Cardiac muscle cell (in vitro differentiated cells and primary cell): ENCODE measurements at regions not wholly inside any gene's neighbourhood (a gene's known extent, or its start where the extent isn't known, plus 50 kb on each side); places are given as distances from the start of the nearest gene placed in this dataset.

Source experiments
- DNase-seq, 2 donors: peaks; one replicate each; pipeline versions ENCODE4 v3.0.0 to v3.0.0-alpha.2; 2010 to 2017; ENCODE audit warnings: low read depth in 1 of 2, low spot score in 1 of 2
- H3K27ac ChIP-seq: fragments of 200-600 bp; sonication (generic); 2 replicates; pipeline ENCODE4 v1.5.1; 2016
- H3K27me3 ChIP-seq: fragments of 200-600 bp; sonication (generic); 2 replicates; pipeline ENCODE4 v1.6.0; 2016; ENCODE audit warnings: control low read depth
- H3K36me3 ChIP-seq: fragments of 200-600 bp; sonication (generic); 2 replicates; pipeline ENCODE4 v1.5.1; 2016; ENCODE audit warnings: control low read depth
- H3K4me1 ChIP-seq: fragments of 200-600 bp; sonication (generic); 2 replicates; pipeline ENCODE4 v1.8.1; 2017; ENCODE audit warnings: low read depth, mild to moderate bottlenecking, mixed run types
- H3K4me3 ChIP-seq: fragments of 200-600 bp; sonication (generic); 2 replicates; pipeline ENCODE4 v1.5.1; 2016; ENCODE audit warnings: mild to moderate bottlenecking
- H3K9me3 ChIP-seq: fragments of 200-600 bp; sonication (generic); 2 replicates; pipeline ENCODE4 v1.5.1; 2017; ENCODE audit warnings: low read depth, mild to moderate bottlenecking, control low read depth
- CTCF ChIP-seq: IDR thresholded peaks from 2 replicates; pipeline ENCODE4 v1.5.1; 2012; ENCODE audit warnings: low read depth, mild to moderate bottlenecking, low read length

GRCh38 chr17:71926746-71927398 lies 193.9 kb upstream of the SOX9 start:
- H3K27me3 ChIP-seq = no peaks in the 10 kb centered on the region
- no peak overlapping the region for H3K27ac ChIP-seq
- DNase-seq = no peak
- H3K4me3 ChIP-seq = no peak overlapping the region
- peaks cover 15% of the 10 kb centered on the region for H3K4me1 ChIP-seq
- H3K9me3 ChIP-seq = no peaks in the 10 kb centered on the region
- no peaks in the 10 kb centered on the region for H3K36me3 ChIP-seq
- no peak for TF ChIP-seq CTCF

GRCh38 chr17:71933306-71933705 lies 187.5 kb upstream of the SOX9 start:
- H3K4me3 ChIP-seq = no peak overlapping the region
- no peak for DNase-seq
- no peaks in the 10 kb centered on the region for H3K9me3 ChIP-seq
- no peaks in the 10 kb centered on the region for H3K36me3 ChIP-seq
- no peak for TF ChIP-seq CTCF
- no peak overlapping the region for H3K27ac ChIP-seq
- no peaks in the 10 kb centered on the region for H3K4me1 ChIP-seq
- no peaks in the 10 kb centered on the region for H3K27me3 ChIP-seq

DNA sequence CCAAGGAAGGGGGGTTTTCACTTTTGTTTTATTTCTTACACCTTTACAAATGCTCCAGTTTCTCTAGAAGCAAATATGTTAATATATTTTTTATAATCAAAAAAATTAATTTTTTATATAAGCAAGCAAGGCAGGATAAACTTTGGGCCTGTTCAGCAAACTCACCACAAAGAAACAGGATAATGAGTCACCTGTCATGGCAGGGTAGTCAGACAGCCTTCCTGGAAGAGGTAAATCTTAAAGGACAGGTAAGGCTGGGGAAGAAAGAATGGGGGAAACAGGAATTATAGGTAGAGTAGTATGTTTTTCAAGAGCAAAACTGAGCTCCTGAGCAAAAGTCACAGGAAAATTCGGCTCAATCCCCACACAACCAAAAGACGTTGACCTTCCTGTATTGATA lies 186.3 kb upstream of the SOX9 start:
- H3K36me3 ChIP-seq = no peaks in the 10 kb centered on the region
- H3K27ac ChIP-seq = no peak overlapping the region
- H3K4me3 ChIP-seq = no peak overlapping the region
- no peaks in the 10 kb centered on the region for H3K9me3 ChIP-seq
- H3K4me1 ChIP-seq = no peaks in the 10 kb centered on the region
- no peak for TF ChIP-seq CTCF
- no peak for DNase-seq
- no peaks in the 10 kb centered on the region for H3K27me3 ChIP-seq

GRCh38 chr17:71935341-71935740 lies 185.5 kb upstream of the SOX9 start:
- H3K4me3 ChIP-seq = no peak overlapping the region
- H3K9me3 ChIP-seq = no peaks in the 10 kb centered on the region
- no peaks in the 10 kb centered on the region for H3K36me3 ChIP-seq
- H3K4me1 ChIP-seq = no peaks in the 10 kb centered on the region
- TF ChIP-seq CTCF = no peak
- no peaks in the 10 kb centered on the region for H3K27me3 ChIP-seq
- no peak overlapping the region for H3K27ac ChIP-seq
- DNase-seq = no peak

DNA sequence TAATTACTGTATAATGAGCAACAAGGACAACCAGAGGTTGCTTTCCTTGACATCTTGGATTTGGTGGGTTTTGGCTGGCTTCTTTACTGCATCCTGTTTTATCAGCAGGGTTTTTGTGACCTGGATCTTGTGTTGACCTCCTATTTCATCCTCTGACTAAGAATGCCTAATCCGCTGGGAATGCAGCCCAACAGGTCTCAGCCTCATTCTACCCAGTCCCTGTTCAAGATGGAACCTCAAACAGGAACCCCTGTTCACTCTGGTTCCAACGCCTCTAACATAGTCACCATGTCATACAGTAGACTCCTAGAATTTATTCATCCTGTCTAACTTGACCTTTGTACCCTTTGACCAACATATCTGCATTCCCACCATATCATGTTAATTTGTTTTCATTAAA lies 183.8 kb upstream of the SOX9 start:
- DNase-seq = no peak
- TF ChIP-seq CTCF = no peak

More for the DNA sequence above, 183.8 kb upstream of the SOX9 start:
- no peaks in the 10 kb centered on the region for H3K4me1 ChIP-seq
- H3K27ac ChIP-seq = no peak overlapping the region
- no peak overlapping the region for H3K4me3 ChIP-seq
- no peaks in the 10 kb centered on the region for H3K36me3 ChIP-seq
- H3K27me3 ChIP-seq = no peaks in the 10 kb centered on the region
- no peaks in the 10 kb centered on the region for H3K9me3 ChIP-seq
